Adrenal gland (tissue), 9 donors: ENCODE measurements at regions not wholly inside any gene's neighbourhood (a gene's known extent, or its start where the extent isn't known, plus 50 kb on each side); places are given as distances from the start of the nearest gene placed in this dataset.
A peak's percentile ranks its signal among the peaks of the same experiment; 100 is the strongest.

Experiments
- DNase-seq, 7 donors: peaks; one replicate each; pipeline ENCODE4 v3.0.0-alpha.2; 2019 to 2020
- H3K27ac ChIP-seq, 5 donors: fragments of 200-600 bp; sonication (generic) in 4 of 5; 1 replicate in 3 of 5; 2 replicates in 2 of 5; pipeline versions ENCODE4 v1.5.1 to v1.8.0; 2016 to 2020; ENCODE audit warnings: mild to moderate bottlenecking in 1 of 5
- H3K27me3 ChIP-seq: fragments of 200-600 bp; 2 replicates; pipeline ENCODE4 v1.8.0; 2021
- H3K36me3 ChIP-seq, 2 donors: fragments of 200-600 bp; replicated peaks in 1 of 2; 1 replicate in 1 of 2; 2 replicates in 1 of 2; pipeline versions ENCODE4 v1.5.1 to v1.8.0; 2018 to 2022
- H3K4me1 ChIP-seq, 2 donors: fragments of 200-600 bp; replicated peaks in 1 of 2; 1 replicate in 1 of 2; 2 replicates in 1 of 2; pipeline versions ENCODE4 v1.5.1 to v1.8.0; 2018 to 2021
- H3K4me3 ChIP-seq, 4 donors: fragments of 200-600 bp; sonication (generic) in 3 of 4; one replicate each; pipeline ENCODE4 v1.5.1; 2016 to 2018
- H3K9me3 ChIP-seq, 3 donors: fragments of 200-600 bp; sonication (generic) in 1 of 3; replicated peaks in 1 of 3; 1 replicate in 2 of 3; 2 replicates in 1 of 3; pipeline versions ENCODE4 v1.5.1 to v1.8.0; 2016 to 2021
- POLR2A ChIP-seq, 2 donors: fragments of 450-650 bp; IDR thresholded peaks; one replicate each; pipeline ENCODE4 v1.6.1; 2017; ENCODE audit warnings: antibody characterized with exemption in 2 of 2, mild to moderate bottlenecking in 2 of 2, moderate library complexity in 1 of 2
- WGBS, 4 donors: extraction: QIAGEN DNeasy Blood & Tissue Kit in 2 of 4; methylation state at CpG; one replicate each; pipeline versions ENCODE4 v1.1.5 to v1.1.7; 2013 to 2017; 5-methylcytosine and 5-hydroxymethylcytosine counted together
- intact Hi-C, 2 donors: fragments of 100-400 bp; cut with DNase I; formaldehyde crosslinking; loops; one replicate each; pipeline versions ENCODE4 v1.14.1 to v1.15.0; 2022 to 2023
- TF ChIP-seq, protein P1 (sequence below), 6 experiments: fragments of 450-650 bp in 4 of 6; fragments of 200-600 bp in 2 of 6; sonication (generic) in 1 of 6; IDR thresholded peaks; 1 replicate in 5 of 6; 2 replicates in 1 of 6; pipeline versions ENCODE4 v1.5.1 to v1.8.0; 2016 to 2021; ENCODE audit warnings: antibody characterized with exemption in 6 of 6, mild to moderate bottlenecking in 2 of 6, moderate library complexity in 1 of 6
- donor health status: healthy with polysubstance abuse.
- donor health status: Bipolar disorder and iron deficiency.
- donor health status: DM: yes; HTN: yes; CAD: no.
- donor health status: DM: no; HTN: no; CAD: no.
- donor health status: DM: no; HTN: no; CAD: no.

DNA sequence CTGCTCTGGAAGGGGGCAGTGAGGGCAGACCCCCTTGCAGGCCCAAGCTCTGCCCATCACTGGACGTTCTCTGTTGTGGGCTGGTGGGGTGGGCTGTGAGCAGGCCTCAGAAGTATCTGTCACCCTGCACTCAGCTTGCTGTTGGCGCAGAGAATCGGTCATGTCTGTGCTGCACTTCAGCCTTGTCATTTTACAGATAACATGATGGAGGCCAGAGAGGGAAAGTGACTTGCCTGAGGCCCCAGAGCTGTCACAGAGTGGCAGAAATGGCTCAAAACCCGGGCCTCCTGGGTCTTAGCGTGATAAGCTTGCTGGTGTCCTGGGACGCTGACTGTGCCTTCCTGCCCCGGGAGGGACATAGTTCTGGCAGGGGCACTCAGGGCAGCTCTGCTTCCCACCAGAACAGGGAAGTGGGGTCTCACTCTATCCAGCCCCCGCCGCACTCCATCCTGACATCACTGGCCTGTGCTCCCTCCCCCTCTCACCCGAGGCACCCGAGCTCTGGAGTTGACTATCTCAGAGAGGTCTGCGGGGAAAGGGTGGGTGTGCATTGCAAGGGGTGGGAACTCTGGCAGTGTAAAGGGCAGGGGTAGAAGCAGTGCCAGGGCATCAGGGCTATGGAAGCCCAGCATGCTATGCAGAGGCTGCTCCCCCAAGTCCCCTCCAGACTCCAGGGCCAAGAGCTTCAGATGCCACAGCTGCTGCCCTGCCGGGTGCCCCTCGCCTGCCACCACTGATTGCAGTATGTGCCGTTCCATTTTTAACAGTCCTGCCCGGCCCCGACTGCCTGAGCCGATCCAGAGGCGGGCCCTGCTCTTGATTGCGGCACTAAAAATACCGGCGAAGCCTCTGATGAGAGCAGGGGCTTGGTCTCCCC, 50.4 kb upstream of the NECTIN1 start:
- intact Hi-C loops = no loop called here
- Histone ChIP-seq H3K9me3 (no peaks in the 10 kb centered on the region), H3K4me1 (no peaks in the 10 kb centered on the region), H3K36me3 (no peaks in the 10 kb centered on the region), H3K27me3 (no peaks in the 10 kb centered on the region), H3K27ac (peak overlapping the region in 1 of 5 donors; percentile 49), H3K4me3 (no peak overlapping the region)
- no peak for DNase-seq
- WGBS, 4 donors = 67 to 72% (median 69%) methylated on average over 7 to 22 of the region's 22 CpGs
- TF ChIP-seq POLR2A (IDR thresholded peaks at IDR 0.05) = no peak
- TF ChIP-seq, protein P1, sequence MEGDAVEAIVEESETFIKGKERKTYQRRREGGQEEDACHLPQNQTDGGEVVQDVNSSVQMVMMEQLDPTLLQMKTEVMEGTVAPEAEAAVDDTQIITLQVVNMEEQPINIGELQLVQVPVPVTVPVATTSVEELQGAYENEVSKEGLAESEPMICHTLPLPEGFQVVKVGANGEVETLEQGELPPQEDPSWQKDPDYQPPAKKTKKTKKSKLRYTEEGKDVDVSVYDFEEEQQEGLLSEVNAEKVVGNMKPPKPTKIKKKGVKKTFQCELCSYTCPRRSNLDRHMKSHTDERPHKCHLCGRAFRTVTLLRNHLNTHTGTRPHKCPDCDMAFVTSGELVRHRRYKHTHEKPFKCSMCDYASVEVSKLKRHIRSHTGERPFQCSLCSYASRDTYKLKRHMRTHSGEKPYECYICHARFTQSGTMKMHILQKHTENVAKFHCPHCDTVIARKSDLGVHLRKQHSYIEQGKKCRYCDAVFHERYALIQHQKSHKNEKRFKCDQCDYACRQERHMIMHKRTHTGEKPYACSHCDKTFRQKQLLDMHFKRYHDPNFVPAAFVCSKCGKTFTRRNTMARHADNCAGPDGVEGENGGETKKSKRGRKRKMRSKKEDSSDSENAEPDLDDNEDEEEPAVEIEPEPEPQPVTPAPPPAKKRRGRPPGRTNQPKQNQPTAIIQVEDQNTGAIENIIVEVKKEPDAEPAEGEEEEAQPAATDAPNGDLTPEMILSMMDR (IDR thresholded peaks at IDR 0.05) = no peak
